Glutamatergic neuron (in vitro differentiated cells): ENCODE measurements at regions not wholly inside any gene's neighbourhood (a gene's known extent, or its start where the extent isn't known, plus 50 kb on each side); places are given as distances from the start of the nearest gene placed in this dataset.

Source experiments
- DNase-seq: peaks from one replicate; pipeline ENCODE4 v3.0.0; 2022
- H3K27ac Mint-ChIP-seq: one replicate; pipeline ENCODE4 v1.8.0; 2020; ENCODE audit warnings: mild to moderate bottlenecking, mixed read lengths, inconsistent platforms; ENCODE audit not compliant: unreplicated experiment
- H3K27me3 Mint-ChIP-seq: one replicate; pipeline ENCODE4 v1.8.0; 2020; ENCODE audit warnings: mild to moderate bottlenecking, moderate library complexity, mixed read lengths, inconsistent platforms; ENCODE audit not compliant: unreplicated experiment
- H3K36me3 Mint-ChIP-seq: one replicate; pipeline ENCODE4 v1.8.0; 2020; ENCODE audit warnings: mild to moderate bottlenecking, mixed read lengths, inconsistent platforms; ENCODE audit not compliant: unreplicated experiment
- H3K4me1 Mint-ChIP-seq: one replicate; pipeline ENCODE4 v1.8.0; 2020; ENCODE audit warnings: mild to moderate bottlenecking, low read depth, mixed read lengths, inconsistent platforms; ENCODE audit not compliant: unreplicated experiment
- H3K4me3 Mint-ChIP-seq: one replicate; pipeline ENCODE4 v1.8.0; 2020; ENCODE audit warnings: mild to moderate bottlenecking, mixed read lengths, inconsistent platforms; ENCODE audit not compliant: unreplicated experiment
- H3K9me3 Mint-ChIP-seq: one replicate; pipeline ENCODE4 v1.8.0; 2020; ENCODE audit warnings: mild to moderate bottlenecking, moderate library complexity, mixed read lengths, inconsistent platforms; ENCODE audit not compliant: unreplicated experiment
- TF ChIP-seq, protein P1 (sequence below): fragments of 200-600 bp; sonication (generic); IDR thresholded peaks from one replicate; pipeline ENCODE4 v1.5.0; 2021; ENCODE audit not compliant: partially characterized antibody, unreplicated experiment

DNA sequence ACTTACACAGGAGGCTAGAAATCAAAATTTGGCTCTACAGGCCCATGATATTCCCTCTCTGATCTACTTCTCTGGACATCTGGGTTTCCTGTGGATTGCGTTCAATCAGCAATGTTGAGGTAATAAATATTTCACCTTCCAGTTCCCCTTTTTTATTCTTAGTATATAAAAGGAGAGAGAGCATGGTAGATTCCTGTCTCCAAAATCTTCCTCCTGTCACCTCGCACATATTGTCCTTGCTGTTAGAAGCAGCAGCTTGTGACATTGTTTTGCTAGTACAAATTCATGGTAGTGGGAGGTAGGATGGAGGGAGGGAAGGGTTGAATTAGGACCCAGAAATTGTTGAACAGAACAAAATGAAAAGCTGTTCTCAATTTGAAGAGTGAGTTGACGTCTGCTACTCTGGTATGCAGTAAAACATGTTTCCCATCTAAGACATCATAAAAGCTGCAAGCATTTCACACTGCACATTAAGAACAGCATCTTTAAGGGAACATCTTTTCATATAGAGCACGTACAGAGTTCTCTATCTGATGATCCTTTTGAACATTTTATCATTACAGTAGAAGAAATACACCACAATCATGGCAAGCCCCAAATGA is 156.4 kb downstream of the RDH14 start:
- TF ChIP-seq, protein P1, sequence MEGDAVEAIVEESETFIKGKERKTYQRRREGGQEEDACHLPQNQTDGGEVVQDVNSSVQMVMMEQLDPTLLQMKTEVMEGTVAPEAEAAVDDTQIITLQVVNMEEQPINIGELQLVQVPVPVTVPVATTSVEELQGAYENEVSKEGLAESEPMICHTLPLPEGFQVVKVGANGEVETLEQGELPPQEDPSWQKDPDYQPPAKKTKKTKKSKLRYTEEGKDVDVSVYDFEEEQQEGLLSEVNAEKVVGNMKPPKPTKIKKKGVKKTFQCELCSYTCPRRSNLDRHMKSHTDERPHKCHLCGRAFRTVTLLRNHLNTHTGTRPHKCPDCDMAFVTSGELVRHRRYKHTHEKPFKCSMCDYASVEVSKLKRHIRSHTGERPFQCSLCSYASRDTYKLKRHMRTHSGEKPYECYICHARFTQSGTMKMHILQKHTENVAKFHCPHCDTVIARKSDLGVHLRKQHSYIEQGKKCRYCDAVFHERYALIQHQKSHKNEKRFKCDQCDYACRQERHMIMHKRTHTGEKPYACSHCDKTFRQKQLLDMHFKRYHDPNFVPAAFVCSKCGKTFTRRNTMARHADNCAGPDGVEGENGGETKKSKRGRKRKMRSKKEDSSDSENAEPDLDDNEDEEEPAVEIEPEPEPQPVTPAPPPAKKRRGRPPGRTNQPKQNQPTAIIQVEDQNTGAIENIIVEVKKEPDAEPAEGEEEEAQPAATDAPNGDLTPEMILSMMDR, result no peak
- Mint-ChIP-seq H3K27ac (no peak overlapping the region), H3K27me3 (peaks cover 2% of the 10 kb centered on the region), H3K9me3 (no peaks in the 10 kb centered on the region), H3K4me3 (no peak overlapping the region), H3K36me3 (no peaks in the 10 kb centered on the region), H3K4me1 (no peaks in the 10 kb centered on the region)
- no peak for DNase-seq

DNA sequence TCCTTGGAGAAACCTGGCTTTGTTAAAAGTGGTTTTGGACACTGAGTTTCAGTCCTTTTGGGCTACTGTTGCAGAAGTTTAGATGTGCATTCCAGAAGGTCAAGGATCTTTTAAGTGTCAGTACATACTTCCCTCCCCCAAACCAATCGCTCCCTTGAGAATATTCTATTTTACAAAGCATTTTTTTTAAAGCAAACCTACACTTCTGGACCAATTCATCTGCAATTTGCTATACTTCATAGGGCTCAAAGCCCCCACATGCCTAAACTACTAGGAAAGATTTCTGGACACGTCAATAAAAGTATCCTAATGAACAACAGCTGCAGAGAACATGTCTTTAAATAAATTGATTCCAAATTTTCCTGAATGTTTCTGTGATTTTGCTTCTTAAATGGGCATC is 157.6 kb downstream of the RDH14 start:
- Mint-ChIP-seq H3K36me3 (no peaks in the 10 kb centered on the region), H3K27ac (no peak overlapping the region)

DNA sequence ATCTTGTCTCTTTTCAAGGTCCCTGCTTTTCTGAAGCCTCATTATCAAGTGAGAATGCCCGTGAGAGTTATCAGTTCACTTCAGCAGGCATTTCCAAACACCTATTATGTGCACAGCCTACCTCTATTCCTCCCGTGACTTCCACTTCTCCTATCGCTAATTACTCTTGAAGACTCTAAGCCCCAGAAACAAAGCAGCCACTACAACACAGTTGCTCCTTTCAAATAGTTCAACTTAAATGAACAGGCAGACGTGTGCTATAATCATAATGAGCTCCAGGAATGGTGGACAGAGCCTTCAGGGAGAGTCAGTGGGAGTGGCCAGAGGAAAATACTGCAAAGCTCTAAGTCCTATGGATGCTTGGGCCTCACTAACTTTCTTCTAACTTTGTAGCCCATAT is 159.0 kb downstream of the RDH14 start:
- H3K27me3 Mint-ChIP-seq, result no peaks in the 10 kb centered on the region
- peaks cover 2% of the 10 kb centered on the region for H3K9me3 Mint-ChIP-seq
- H3K4me1 Mint-ChIP-seq, result no peaks in the 10 kb centered on the region
- no peak for DNase-seq
- TF ChIP-seq, protein P1, result no peak
- no peak overlapping the region for H3K4me3 Mint-ChIP-seq
- H3K27ac Mint-ChIP-seq, result no peak overlapping the region
- no peaks in the 10 kb centered on the region for H3K36me3 Mint-ChIP-seq

More for the DNA sequence above, 157.6 kb downstream of the RDH14 start:
- no peak overlapping the region for H3K4me3 Mint-ChIP-seq
- TF ChIP-seq, protein P1, result no peak
- no peaks in the 10 kb centered on the region for H3K4me1 Mint-ChIP-seq
- no peaks in the 10 kb centered on the region for H3K9me3 Mint-ChIP-seq
- DNase-seq, result no peak
- H3K27me3 Mint-ChIP-seq, result no peaks in the 10 kb centered on the region

DNA sequence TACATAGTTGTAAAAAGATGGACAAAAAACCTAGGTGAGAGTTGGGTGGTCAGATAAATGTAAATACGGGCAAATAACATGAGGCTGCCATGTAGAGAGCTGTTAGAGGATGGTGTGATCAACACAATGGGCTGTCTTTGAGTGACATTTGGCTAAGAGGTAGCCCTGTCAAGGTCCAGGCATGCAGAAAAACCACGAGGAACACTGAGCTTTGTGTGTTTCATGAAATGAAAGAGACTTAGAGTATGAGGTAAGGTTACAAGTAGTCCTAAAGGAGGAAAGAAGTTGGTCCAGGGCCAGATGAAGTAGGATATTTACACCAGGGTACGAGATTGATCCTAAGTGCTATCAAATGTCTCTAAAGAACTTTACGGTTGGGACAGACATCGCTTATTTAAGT is 160.9 kb downstream of the RDH14 start:
- Mint-ChIP-seq H3K9me3 (peaks cover 2% of the 10 kb centered on the region), H3K27me3 (no peaks in the 10 kb centered on the region), H3K27ac (no peak overlapping the region), H3K4me1 (no peaks in the 10 kb centered on the region), H3K4me3 (no peak overlapping the region), H3K36me3 (no peaks in the 10 kb centered on the region)
- TF ChIP-seq, protein P1, result no peak
- no peak for DNase-seq

DNA sequence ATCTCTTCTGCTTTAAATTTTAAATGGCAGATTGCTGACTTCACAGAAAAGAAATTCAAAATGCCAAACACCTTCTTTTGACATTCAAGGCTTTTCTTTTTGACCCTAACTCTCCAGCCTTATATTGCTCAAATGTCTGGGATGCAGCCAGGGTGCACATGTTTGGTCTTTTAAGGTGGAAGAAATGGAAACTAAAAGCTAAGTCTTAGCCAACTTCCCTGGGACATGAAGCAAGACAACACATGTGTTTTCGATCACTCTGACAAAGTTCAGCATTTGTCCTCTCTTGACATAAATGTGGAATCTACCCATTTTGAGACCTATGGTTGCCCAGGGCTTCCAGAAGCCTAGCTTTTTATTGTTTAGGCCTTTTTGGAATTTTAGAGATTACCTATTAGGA is 161.6 kb downstream of the RDH14 start:
- no peaks in the 10 kb centered on the region for H3K36me3 Mint-ChIP-seq
- H3K4me3 Mint-ChIP-seq, result no peak overlapping the region
- no peaks in the 10 kb centered on the region for H3K27me3 Mint-ChIP-seq
- no peak for DNase-seq
- TF ChIP-seq, protein P1, result no peak
- peaks cover 2% of the 10 kb centered on the region for H3K9me3 Mint-ChIP-seq
- no peak overlapping the region for H3K27ac Mint-ChIP-seq
- no peaks in the 10 kb centered on the region for H3K4me1 Mint-ChIP-seq
